CD14-positive monocyte (primary cell): ENCODE measurements at regions not wholly inside any gene's neighbourhood (a gene's known extent, or its start where the extent isn't known, plus 50 kb on each side); places are given as distances from the start of the nearest gene placed in this dataset.

Experiments used
- DNase-seq, 3 donors: peaks; one replicate each; pipeline ENCODE4 v3.0.0-alpha.2; 2011 to 2022
- H2AFZ ChIP-seq: 2 replicates; pipeline ENCODE4 v1.6.0; 2012; ENCODE audit warnings: mild to moderate bottlenecking, low read depth, low read length, inconsistent platforms; ENCODE audit not compliant: insufficient read depth, poor library complexity, severe bottlenecking
- H3K27ac ChIP-seq, 2 donors: 1 replicate in 1 of 2; 2 replicates in 1 of 2; pipeline ENCODE4 v1.5.1; 2012 to 2013; ENCODE audit warnings: low read length in 2 of 2, control low read depth in 1 of 2, inconsistent platforms in 1 of 2, low read depth in 1 of 2, mild to moderate bottlenecking in 1 of 2
- H3K27me3 ChIP-seq, 2 donors: one replicate each; pipeline versions ENCODE4 v1.6.0 to v1.6.1; 2011 to 2013; ENCODE audit warnings: low read length in 2 of 2; ENCODE audit not compliant: control insufficient read depth in 2 of 2, insufficient read depth in 2 of 2
- H3K36me3 ChIP-seq, 2 donors: replicated peaks in 1 of 2; 1 replicate in 1 of 2; 2 replicates in 1 of 2; pipeline versions ENCODE4 v1.5.1 to v1.6.1; 2012 to 2013; ENCODE audit warnings: low read length in 2 of 2, control low read depth in 1 of 2, inconsistent platforms in 1 of 2, mild to moderate bottlenecking in 1 of 2; ENCODE audit not compliant: insufficient read depth in 2 of 2, control insufficient read depth in 1 of 2
- H3K4me1 ChIP-seq, 2 donors: 1 replicate in 1 of 2; 2 replicates in 1 of 2; pipeline versions ENCODE4 v1.5.1 to v1.6.1; 2012 to 2013; ENCODE audit warnings: low read length in 2 of 2, control low read depth in 1 of 2, inconsistent platforms in 1 of 2, mild to moderate bottlenecking in 1 of 2, moderate library complexity in 1 of 2; ENCODE audit not compliant: insufficient read depth in 2 of 2, control insufficient read depth in 1 of 2
- H3K4me2 ChIP-seq: replicated peaks from 2 replicates; pipeline ENCODE3; 2012; ENCODE audit warnings: low read length, moderate library complexity, mild to moderate bottlenecking; ENCODE audit not compliant: poor library complexity, severe bottlenecking; ENCODE audit errors: extremely low read depth
- H3K4me3 ChIP-seq, 3 experiments: fragments of 200-600 bp in 1 of 3; sonication (generic) in 1 of 3; replicated peaks in 1 of 3; 1 replicate in 2 of 3; 2 replicates in 1 of 3; pipeline ENCODE4 v1.5.1; 2011 to 2013; ENCODE audit warnings: low read length in 3 of 3, mild to moderate bottlenecking in 3 of 3, control low read depth in 2 of 3, low read depth in 2 of 3, inconsistent platforms in 1 of 3, moderate library complexity in 1 of 3
- H3K79me2 ChIP-seq: 2 replicates; pipeline ENCODE4 v1.6.0; 2012; ENCODE audit warnings: mild to moderate bottlenecking, control low read depth, inconsistent platforms, low read length, moderate library complexity; ENCODE audit not compliant: insufficient read depth
- H3K9ac ChIP-seq: 2 replicates; pipeline ENCODE4 v1.6.0; 2017; ENCODE audit warnings: low read length, mild to moderate bottlenecking; ENCODE audit not compliant: insufficient read depth, poor library complexity, severe bottlenecking
- H3K9me3 ChIP-seq, 2 donors: replicated peaks in 1 of 2; 1 replicate in 1 of 2; 2 replicates in 1 of 2; pipeline versions ENCODE4 v1.5.1 to v1.6.1; 2012 to 2013; ENCODE audit warnings: low read length in 2 of 2, control low read depth in 1 of 2; ENCODE audit not compliant: control insufficient read depth in 1 of 2, insufficient read depth in 1 of 2
- H4K20me1 ChIP-seq: 2 replicates; pipeline ENCODE4 v1.6.0; 2012; ENCODE audit warnings: mild to moderate bottlenecking, low read length, control low read depth, moderate library complexity; ENCODE audit not compliant: insufficient read depth
- H3K27ac Mint-ChIP-seq, 7 donors: one replicate each; pipeline ENCODE4 v1.8.0; 2020; ENCODE audit warnings: mild to moderate bottlenecking in 7 of 7, mixed read lengths in 7 of 7, moderate library complexity in 6 of 7, inconsistent platforms in 2 of 7
- H3K27me3 Mint-ChIP-seq, 3 donors: one replicate each; pipeline ENCODE4 v1.8.0; 2021 to 2022; ENCODE audit warnings: low read depth in 3 of 3, mild to moderate bottlenecking in 3 of 3, mixed read lengths in 3 of 3, moderate library complexity in 3 of 3, inconsistent platforms in 1 of 3
- H3K36me3 Mint-ChIP-seq, 2 donors: one replicate each; pipeline ENCODE4 v1.8.0; 2020; ENCODE audit warnings: mixed read lengths in 2 of 2, inconsistent platforms in 1 of 2, mild to moderate bottlenecking in 1 of 2
- H3K4me1 Mint-ChIP-seq: one replicate; pipeline ENCODE4 v1.8.0; 2020; ENCODE audit warnings: mild to moderate bottlenecking, mixed read lengths
- H3K4me3 Mint-ChIP-seq, 2 donors: one replicate each; pipeline ENCODE4 v1.8.0; 2020; ENCODE audit warnings: mild to moderate bottlenecking in 2 of 2, mixed read lengths in 2 of 2, moderate library complexity in 1 of 2
- H3K9me3 Mint-ChIP-seq, 7 donors: one replicate each; pipeline ENCODE4 v1.8.0; 2020 to 2022; ENCODE audit warnings: mixed read lengths in 7 of 7, mild to moderate bottlenecking in 6 of 7, moderate library complexity in 6 of 7, inconsistent platforms in 2 of 7
- WGBS: methylation state at CpG from one replicate; pipeline ENCODE4 v1.1.5; 2013; ENCODE audit warnings: missing lambda C conversion rate; ENCODE audit not compliant: insufficient coverage; 5-methylcytosine and 5-hydroxymethylcytosine counted together
- intact Hi-C, 2 donors: fragments of 100-400 bp; cut with micrococcal nuclease; formaldehyde crosslinking; loops; one replicate each; pipeline versions ENCODE4 v1.15.0 to v1.15.1; 2023
- TF ChIP-seq, protein P1 (sequence below): fragments of 200-600 bp; IDR thresholded peaks from one replicate; pipeline ENCODE4 v1.8.0; 2022; ENCODE audit warnings: antibody characterized with exemption, mild to moderate bottlenecking

DNA sequence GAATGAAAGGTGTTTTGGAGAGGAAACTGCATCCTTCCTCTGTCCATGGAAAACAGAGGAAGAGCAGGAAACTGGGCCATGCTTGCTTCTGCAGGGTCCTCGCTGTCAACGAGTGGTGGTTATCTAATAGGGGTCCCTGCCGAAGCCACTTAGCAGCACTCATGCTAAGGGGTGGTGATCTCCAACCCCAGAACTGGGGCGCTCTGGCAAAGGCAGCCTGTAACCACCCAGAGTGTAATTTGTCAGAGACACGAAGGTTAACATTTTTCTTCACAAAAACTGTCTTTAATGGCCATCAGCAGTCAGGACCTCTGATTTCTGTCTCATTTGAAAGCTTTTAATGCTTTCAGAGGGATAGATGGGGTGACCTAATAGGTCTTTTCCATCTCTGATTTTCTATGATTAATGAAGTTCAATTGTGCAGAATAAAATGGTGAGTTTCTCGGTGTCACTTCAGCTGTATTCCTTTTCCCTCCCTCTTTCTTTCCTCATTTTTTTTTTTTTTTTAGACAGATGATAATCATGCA, 231.3 kb upstream of the CELF4 start:
- H3K27me3 Mint-ChIP-seq: no peaks in the 10 kb centered on the region
- WGBS: 80% methylated on average over 1 of the region's 6 CpGs
- no peaks in the 10 kb centered on the region for H3K4me1 ChIP-seq

GRCh38 chr18:37787452-37787851, 221.9 kb upstream of the CELF4 start:
- no peaks in the 10 kb centered on the region for H3K4me1 Mint-ChIP-seq
- Histone ChIP-seq H3K4me1 (no peaks in the 10 kb centered on the region), H3K4me3 (no peak overlapping the region), H3K27ac (no peak overlapping the region), H3K79me2 (no peaks in the 10 kb centered on the region), H2AFZ (no peak overlapping the region), H3K9ac (no peak overlapping the region), H3K9me3 (no peaks in the 10 kb centered on the region), H3K4me2 (no peak overlapping the region), H4K20me1 (no peaks in the 10 kb centered on the region), H3K36me3 (no peaks in the 10 kb centered on the region), H3K27me3 (no peaks in the 10 kb centered on the region)
- H3K27me3 Mint-ChIP-seq: no peaks in the 10 kb centered on the region
- no peaks in the 10 kb centered on the region for H3K36me3 Mint-ChIP-seq
- no peak overlapping the region for H3K4me3 Mint-ChIP-seq
- TF ChIP-seq, protein P1, sequence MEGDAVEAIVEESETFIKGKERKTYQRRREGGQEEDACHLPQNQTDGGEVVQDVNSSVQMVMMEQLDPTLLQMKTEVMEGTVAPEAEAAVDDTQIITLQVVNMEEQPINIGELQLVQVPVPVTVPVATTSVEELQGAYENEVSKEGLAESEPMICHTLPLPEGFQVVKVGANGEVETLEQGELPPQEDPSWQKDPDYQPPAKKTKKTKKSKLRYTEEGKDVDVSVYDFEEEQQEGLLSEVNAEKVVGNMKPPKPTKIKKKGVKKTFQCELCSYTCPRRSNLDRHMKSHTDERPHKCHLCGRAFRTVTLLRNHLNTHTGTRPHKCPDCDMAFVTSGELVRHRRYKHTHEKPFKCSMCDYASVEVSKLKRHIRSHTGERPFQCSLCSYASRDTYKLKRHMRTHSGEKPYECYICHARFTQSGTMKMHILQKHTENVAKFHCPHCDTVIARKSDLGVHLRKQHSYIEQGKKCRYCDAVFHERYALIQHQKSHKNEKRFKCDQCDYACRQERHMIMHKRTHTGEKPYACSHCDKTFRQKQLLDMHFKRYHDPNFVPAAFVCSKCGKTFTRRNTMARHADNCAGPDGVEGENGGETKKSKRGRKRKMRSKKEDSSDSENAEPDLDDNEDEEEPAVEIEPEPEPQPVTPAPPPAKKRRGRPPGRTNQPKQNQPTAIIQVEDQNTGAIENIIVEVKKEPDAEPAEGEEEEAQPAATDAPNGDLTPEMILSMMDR: no peak
- H3K27ac Mint-ChIP-seq: no peak overlapping the region
- no peak for DNase-seq
- intact Hi-C loops: no loop called here
- H3K9me3 Mint-ChIP-seq: peaks cover 0 to 7% (median 3%) of the 10 kb centered on the region in 7 donors

More for the DNA sequence above, 231.3 kb upstream of the CELF4 start:
- Histone ChIP-seq H3K27me3 (no peaks in the 10 kb centered on the region), H3K4me3 (no peak overlapping the region), H3K4me2 (no peak overlapping the region), H3K36me3 (no peaks in the 10 kb centered on the region), H3K79me2 (no peaks in the 10 kb centered on the region), H3K27ac (no peak overlapping the region), H4K20me1 (no peaks in the 10 kb centered on the region), H3K9me3 (peaks cover 0 to 5% of the 10 kb centered on the region in 2 donors), H3K9ac (no peak overlapping the region), H2AFZ (no peak overlapping the region)
- Mint-ChIP-seq H3K27ac (no peak overlapping the region), H3K36me3 (no peaks in the 10 kb centered on the region), H3K4me3 (no peak overlapping the region), H3K4me1 (no peaks in the 10 kb centered on the region), H3K9me3 (peaks cover 0 to 10% (median 8%) of the 10 kb centered on the region in 7 donors)
- DNase-seq: no peak
- intact Hi-C loops: no loop called here
- TF ChIP-seq, protein P1: no peak
